Thyroid gland (tissue), 4 donors: ENCODE measurements at regions not wholly inside any gene's neighbourhood (a gene's known extent, or its start where the extent isn't known, plus 50 kb on each side); places are given as distances from the start of the nearest gene placed in this dataset.

Source experiments
- CTCF ChIP-seq, 6 experiments: fragments of 200-600 bp in 3 of 6; fragments of 450-650 bp in 3 of 6; sonication (generic) in 3 of 6; IDR thresholded peaks; one replicate each; pipeline ENCODE4 v1.5.1; 2016 to 2019; ENCODE audit warnings: antibody characterized with exemption in 6 of 6, mild to moderate bottlenecking in 2 of 6, inconsistent platforms in 1 of 6, moderate library complexity in 1 of 6
- POLR2A ChIP-seq, 2 donors: fragments of 450-650 bp; IDR thresholded peaks; one replicate each; pipeline ENCODE4 v1.6.1; 2017; ENCODE audit warnings: antibody characterized with exemption in 2 of 2, mild to moderate bottlenecking in 2 of 2, moderate library complexity in 1 of 2

GRCh38 chr4:11670304-11670703, 241.6 kb upstream of the HS3ST1 start:
- TF ChIP-seq CTCF (IDR thresholded peaks at IDR 0.05) (no peak), POLR2A (IDR thresholded peaks at IDR 0.05) (no peak)
